ENCODE measurements at regions not wholly inside any gene's neighbourhood (a gene's known extent, or its start where the extent isn't known, plus 50 kb on each side); places are given as distances from the start of the nearest gene placed in this dataset.

DNA sequence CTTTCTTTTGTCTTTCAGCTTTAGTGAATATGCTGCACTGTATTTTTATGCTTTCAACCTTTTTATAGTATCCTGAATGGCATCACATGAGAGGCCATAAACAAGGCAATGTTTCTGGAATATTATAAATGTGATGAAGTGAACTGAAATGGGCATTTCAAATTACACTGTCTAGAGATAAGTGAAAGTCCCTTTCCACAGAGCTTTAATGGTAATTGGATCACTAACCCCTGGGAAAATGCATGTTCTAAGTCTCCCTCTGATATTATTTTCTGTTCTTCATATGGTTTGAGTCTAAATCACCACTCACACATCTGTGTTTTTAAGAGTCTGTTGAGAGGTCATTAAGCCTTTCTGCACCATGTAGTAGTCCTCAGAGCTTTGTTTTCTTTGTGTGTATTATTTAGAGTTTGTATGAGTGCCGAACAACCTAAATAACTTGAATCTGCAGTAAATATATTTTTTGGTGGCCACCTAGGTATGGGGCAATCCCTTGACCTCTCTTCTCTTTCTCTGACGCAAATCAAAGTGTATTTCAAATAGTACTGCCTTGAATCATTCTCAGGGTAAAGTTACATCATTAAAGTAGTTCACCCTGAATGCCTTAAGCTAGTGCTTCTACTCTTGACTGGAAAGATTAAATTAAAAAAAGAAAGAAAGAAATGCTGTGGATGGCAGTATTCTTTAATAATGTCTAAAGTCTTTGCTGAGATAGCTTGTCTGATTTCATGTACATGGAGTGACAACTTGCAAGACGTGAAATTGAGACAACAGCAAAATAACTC is 1931.0 kb upstream of the CDH6 start:
- ChIA-PET POLR2A (interaction anchor here (0.5 kb wide), 1 partner anchor 444 kb away, joined by 3 read pairs; no protein-coding TSS in a partner anchor), CTCF (ENCODE audit: unreplicated experiment) (no interaction called here)
- Histone ChIP-seq H3K79me2 (ENCODE audit: insufficient read depth, low read depth, low read length) (no peaks in the 10 kb centered on the region), H3K9me2 (ENCODE audit: insufficient read depth, low read length) (no peaks in the 10 kb centered on the region), H3K36me3 (ENCODE audit: insufficient read depth, low read length) (no peaks in the 10 kb centered on the region), H3K9me3 (ENCODE audit: low read length) (0 out of 2 replicates have a peak, but pooled peaks cover 4% of the 10 kb centered on the region), H3K4me1 (ENCODE audit: insufficient read depth, low read length, poor library complexity, severe bottlenecking) (no peaks in the 10 kb centered on the region), H2AFZ (ENCODE audit: low read length) (no peak overlapping the region), H3K4me3 (ENCODE audit: low read depth, low read length, poor library complexity, severe bottlenecking) (no peak overlapping the region), H4K20me1 (ENCODE audit: insufficient read depth, low read length) (no peaks in the 10 kb centered on the region), H3K27ac (ENCODE audit: low read depth, low read length, poor library complexity, severe bottlenecking) (no peak overlapping the region), H3K4me2 (ENCODE audit: low read length) (no peak overlapping the region)
- no TSS peak for BruUV-seq (replicated peaks)
- TF ChIP-seq, protein P1, sequence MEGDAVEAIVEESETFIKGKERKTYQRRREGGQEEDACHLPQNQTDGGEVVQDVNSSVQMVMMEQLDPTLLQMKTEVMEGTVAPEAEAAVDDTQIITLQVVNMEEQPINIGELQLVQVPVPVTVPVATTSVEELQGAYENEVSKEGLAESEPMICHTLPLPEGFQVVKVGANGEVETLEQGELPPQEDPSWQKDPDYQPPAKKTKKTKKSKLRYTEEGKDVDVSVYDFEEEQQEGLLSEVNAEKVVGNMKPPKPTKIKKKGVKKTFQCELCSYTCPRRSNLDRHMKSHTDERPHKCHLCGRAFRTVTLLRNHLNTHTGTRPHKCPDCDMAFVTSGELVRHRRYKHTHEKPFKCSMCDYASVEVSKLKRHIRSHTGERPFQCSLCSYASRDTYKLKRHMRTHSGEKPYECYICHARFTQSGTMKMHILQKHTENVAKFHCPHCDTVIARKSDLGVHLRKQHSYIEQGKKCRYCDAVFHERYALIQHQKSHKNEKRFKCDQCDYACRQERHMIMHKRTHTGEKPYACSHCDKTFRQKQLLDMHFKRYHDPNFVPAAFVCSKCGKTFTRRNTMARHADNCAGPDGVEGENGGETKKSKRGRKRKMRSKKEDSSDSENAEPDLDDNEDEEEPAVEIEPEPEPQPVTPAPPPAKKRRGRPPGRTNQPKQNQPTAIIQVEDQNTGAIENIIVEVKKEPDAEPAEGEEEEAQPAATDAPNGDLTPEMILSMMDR (conservative IDR thresholded peaks at IDR 0.05; ENCODE audit: low read length): no peak
- TF ChIP-seq EZH2phosphoT487 (IDR thresholded peaks at IDR 0.05; ENCODE audit: borderline replicate concordance, low read depth, low read length): no peak
- DNase-seq (ENCODE audit: low spot score): no peak
- intact Hi-C loops (cut with micrococcal nuclease; ENCODE audit: unreplicated experiment): no loop called here

- intact Hi-C loops (cut with micrococcal nuclease; ENCODE audit: unreplicated experiment): no loop called here
Measured at GRCh38 chr5:29261213-29261612, 1932.3 kb upstream of the CDH6 start.

More at GRCh38 chr5:29261213-29261612, 1932.3 kb upstream of the CDH6 start:
- Histone ChIP-seq H2AFZ (ENCODE audit: low read length) (no peak overlapping the region), H3K9me2 (ENCODE audit: insufficient read depth, low read length) (no peaks in the 10 kb centered on the region), H3K36me3 (ENCODE audit: insufficient read depth, low read length) (no peaks in the 10 kb centered on the region), H3K4me3 (ENCODE audit: low read depth, low read length, poor library complexity, severe bottlenecking) (no peak overlapping the region), H3K4me2 (ENCODE audit: low read length) (no peak overlapping the region), H4K20me1 (ENCODE audit: insufficient read depth, low read length) (no peaks in the 10 kb centered on the region), H3K27ac (ENCODE audit: low read depth, low read length, poor library complexity, severe bottlenecking) (no peak overlapping the region), H3K79me2 (ENCODE audit: insufficient read depth, low read depth, low read length) (no peaks in the 10 kb centered on the region), H3K9me3 (ENCODE audit: low read length) (0 out of 2 replicates have a peak, but pooled peaks cover 4% of the 10 kb centered on the region), H3K4me1 (ENCODE audit: insufficient read depth, low read length, poor library complexity, severe bottlenecking) (no peaks in the 10 kb centered on the region)
- ChIA-PET CTCF (ENCODE audit: unreplicated experiment) (no interaction called here), POLR2A (no interaction called here)
- TF ChIP-seq, protein P1 (conservative IDR thresholded peaks at IDR 0.05; ENCODE audit: low read length): no peak
- no peak for TF ChIP-seq EZH2phosphoT487 (IDR thresholded peaks at IDR 0.05; ENCODE audit: borderline replicate concordance, low read depth, low read length)
- no peak for DNase-seq (ENCODE audit: low spot score)
- BruUV-seq (replicated peaks): no TSS peak

All from OCI-LY7 (cell line).